GM13977 (cell line): ENCODE measurements at regions not wholly inside any gene's neighbourhood (a gene's known extent, or its start where the extent isn't known, plus 50 kb on each side); places are given as distances from the start of the nearest gene placed in this dataset.
"Not testable (repeated sequence)": the region's sequence is repeated elsewhere in the genome, so short reads cannot be mapped to it uniquely, and the experiment has no call there.

Experiments used
- DNase-seq: peaks from one replicate; pipeline ENCODE4 v3.0.0; 2012; ENCODE audit warnings: low spot score
- in situ Hi-C: fragments of 300-500 bp; cut with MboI; formaldehyde crosslinking; loops from one replicate; pipeline ENCODE4 v1.12.0; 2022; ENCODE audit warnings: low sequenced_read_pairs, low pct_unique_long_range_greater_than_20kb, mixed read lengths, inconsistent platforms; ENCODE audit not compliant: unreplicated experiment
- TF ChIP-seq, protein P1 (sequence below): IDR thresholded peaks from 2 replicates; pipeline ENCODE4 v1.5.1; 2012; ENCODE audit warnings: mild to moderate bottlenecking, control low read depth; ENCODE audit not compliant: insufficient read depth; ENCODE audit errors: extremely low read depth, missing control alignments

- in situ Hi-C loops, result loop anchor here (25.0 kb wide), 1 partner anchor 215 kb away; no protein-coding TSS in a partner anchor
- no peak for DNase-seq
- TF ChIP-seq, protein P1, sequence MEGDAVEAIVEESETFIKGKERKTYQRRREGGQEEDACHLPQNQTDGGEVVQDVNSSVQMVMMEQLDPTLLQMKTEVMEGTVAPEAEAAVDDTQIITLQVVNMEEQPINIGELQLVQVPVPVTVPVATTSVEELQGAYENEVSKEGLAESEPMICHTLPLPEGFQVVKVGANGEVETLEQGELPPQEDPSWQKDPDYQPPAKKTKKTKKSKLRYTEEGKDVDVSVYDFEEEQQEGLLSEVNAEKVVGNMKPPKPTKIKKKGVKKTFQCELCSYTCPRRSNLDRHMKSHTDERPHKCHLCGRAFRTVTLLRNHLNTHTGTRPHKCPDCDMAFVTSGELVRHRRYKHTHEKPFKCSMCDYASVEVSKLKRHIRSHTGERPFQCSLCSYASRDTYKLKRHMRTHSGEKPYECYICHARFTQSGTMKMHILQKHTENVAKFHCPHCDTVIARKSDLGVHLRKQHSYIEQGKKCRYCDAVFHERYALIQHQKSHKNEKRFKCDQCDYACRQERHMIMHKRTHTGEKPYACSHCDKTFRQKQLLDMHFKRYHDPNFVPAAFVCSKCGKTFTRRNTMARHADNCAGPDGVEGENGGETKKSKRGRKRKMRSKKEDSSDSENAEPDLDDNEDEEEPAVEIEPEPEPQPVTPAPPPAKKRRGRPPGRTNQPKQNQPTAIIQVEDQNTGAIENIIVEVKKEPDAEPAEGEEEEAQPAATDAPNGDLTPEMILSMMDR, result no peak
Measured at GRCh38 chr9:1927546-1927945, 87.6 kb upstream of the SMARCA2 start.

GRCh38 chr9:1929134-1929533 lies 86.0 kb upstream of the SMARCA2 start:
- TF ChIP-seq, protein P1, result no peak
- in situ Hi-C loops, result loop anchor here (25.0 kb wide), 1 partner anchor 217 kb away; no protein-coding TSS in a partner anchor
- no peak for DNase-seq

DNA sequence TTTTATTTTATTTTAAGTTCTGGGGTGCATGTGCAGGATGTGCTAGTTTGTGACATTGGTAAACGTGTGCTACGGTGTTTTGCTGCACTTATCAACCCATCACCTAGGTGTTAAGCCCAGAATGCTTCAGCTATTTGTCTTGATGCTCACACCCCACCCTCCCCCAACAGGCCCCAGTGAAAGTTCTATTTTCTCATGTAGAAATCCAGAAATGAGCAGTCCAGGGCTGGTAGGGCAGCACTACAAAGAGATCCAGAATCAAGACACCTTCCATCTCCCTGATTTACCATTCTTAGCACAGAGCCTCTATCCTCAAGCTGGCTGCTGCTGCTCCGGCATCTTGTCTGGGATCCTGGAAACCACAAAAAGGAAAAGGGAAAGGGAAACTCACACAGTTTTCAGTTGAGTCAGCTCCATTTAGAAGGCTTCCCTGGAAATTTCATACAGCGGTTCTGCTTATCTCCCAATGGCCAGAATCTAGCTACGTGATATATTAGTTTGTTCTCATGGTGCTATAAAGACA lies 85.4 kb upstream of the SMARCA2 start:
- in situ Hi-C loops, result loop anchor here (25.0 kb wide), 1 partner anchor 217 kb away; no protein-coding TSS in a partner anchor
- DNase-seq, result no peak
- TF ChIP-seq, protein P1, result no peak

DNA sequence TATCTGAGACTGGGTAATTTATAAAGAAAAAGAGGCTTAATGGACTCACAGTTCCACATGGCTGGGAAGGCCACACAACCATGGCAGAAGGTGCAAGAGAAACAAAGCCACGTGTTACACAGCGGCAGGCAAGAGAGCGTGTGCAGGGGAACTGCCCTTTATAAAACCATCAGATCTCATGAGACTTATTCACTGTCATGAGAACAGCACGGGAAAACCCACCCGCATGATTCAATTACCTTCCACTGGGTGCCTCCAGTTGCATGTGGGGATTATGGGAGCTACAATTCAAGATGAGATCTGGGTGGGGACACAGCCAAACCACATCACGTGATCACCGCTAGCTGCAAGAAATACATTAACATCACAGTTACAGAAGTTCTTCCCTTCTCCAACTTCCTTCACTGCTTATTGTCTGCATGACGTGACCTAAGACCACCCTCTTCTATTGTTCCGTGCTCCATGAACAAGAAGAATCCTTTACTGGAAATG lies 84.9 kb upstream of the SMARCA2 start:
- in situ Hi-C loops, result loop anchor here (25.0 kb wide), 1 partner anchor 218 kb away; no protein-coding TSS in a partner anchor
- not testable (repeated sequence) for DNase-seq

DNA sequence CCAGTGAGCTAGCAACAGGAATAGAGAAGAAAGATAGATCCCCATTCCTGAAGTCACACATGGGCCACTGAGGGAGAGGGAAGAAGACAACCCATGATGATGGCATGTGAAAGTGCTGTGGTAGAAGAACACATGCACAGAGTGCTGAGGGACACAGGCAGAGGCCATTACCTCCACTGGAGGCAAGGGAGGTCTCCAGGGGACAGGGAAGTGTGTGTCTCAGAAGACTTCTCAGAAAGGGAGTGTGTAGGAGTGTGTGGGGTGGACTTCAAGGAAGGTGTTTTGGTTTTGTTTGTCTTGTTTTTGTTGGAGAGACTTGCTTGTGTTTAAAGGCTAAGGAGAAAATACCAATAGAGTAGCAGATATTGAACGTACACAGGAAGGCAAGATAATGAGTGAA lies 77.0 kb upstream of the SMARCA2 start:
- DNase-seq, result no peak
- in situ Hi-C loops, result loop anchor here (5.0 to 25.0 kb wide), 2 partner anchors 66 to 226 kb away; no protein-coding TSS in a partner anchor
- TF ChIP-seq, protein P1, result no peak

DNA sequence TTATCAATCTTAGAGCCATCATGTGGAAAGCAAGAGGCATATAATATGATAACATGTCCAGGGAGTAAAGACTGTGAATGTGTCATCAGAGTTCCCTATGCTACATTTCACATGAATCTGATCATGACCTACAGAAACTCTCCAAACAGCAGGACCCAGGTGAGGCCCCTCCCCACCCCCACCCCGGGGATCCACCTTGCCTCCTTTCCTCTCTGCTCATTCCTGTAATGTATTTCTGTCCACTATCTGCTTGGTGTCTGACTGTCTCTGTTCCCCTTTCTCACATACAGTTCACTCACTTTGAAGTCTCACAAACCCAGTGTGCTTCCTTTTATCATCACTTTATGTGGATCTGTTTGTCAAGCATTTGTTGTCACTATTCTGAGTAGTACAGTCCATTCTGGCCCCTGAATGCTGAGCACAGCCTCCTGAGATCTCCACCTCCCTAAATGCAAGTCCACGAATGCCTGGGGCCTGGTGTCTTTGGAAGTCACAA lies 76.4 kb upstream of the SMARCA2 start:
- DNase-seq, result peak; percentile 56
- in situ Hi-C loops, result loop anchor here (5.0 to 25.0 kb wide), 2 partner anchors 66 to 226 kb away; no protein-coding TSS in a partner anchor
- TF ChIP-seq, protein P1, result no peak

DNA sequence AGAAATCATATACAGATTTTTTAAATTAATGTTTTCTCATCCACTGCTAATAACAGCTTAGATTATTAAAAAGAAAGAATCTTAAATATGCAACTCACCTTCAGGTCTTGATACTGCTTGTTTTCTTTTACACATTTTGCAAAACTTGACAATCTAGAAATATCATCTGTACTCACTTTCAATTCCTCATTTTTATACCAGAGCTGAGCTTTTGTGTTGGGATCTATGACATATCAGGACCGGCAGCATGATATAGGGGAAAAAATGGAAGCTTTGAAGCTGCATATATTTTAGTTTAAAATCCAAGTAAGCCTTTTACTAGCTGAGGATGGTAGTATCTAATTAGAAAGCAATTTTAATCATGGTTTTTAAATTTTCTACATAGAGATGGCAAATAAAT lies 75.7 kb upstream of the SMARCA2 start:
- in situ Hi-C loops, result loop anchor here (5.0 to 25.0 kb wide), 2 partner anchors 67 to 227 kb away; no protein-coding TSS in a partner anchor
- DNase-seq, result peak; percentile 28
- TF ChIP-seq, protein P1, result no peak
